ENCODE measurements at regions not wholly inside any gene's neighbourhood (a gene's known extent, or its start where the extent isn't known, plus 50 kb on each side); places are given as distances from the start of the nearest gene placed in this dataset.

- no peak for DNase-seq
Observed at GRCh38 chr7:35331730-35332678, 78.1 kb upstream of the TBX20 start.

- DNase-seq = no peak
Observed at GRCh38 chr7:35329026-35329425, 75.1 kb upstream of the TBX20 start.

DNA sequence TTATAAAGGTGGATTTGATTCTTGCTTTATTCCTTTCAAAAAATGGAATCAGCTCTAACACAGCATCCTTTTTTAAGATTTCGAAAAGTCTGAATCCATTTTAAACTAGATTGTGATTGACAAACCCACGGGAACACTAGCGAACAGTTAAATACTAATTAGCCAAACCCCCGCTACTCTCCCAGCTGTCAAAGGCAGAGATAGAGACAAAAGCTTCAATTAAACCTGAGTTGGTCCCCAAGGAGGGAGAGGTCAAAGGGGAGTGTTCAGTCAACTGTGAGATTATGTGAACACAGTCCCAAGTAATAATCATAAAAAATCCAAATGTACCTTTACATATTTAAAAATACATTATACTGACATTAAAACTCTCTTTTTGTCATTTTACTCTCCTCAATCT lies 65.7 kb upstream of the TBX20 start:
- DNase-seq = peak; percentile 46

GRCh38 chr7:35316549-35316948 lies 62.6 kb upstream of the TBX20 start:
- no peak for DNase-seq

GRCh38 chr7:35315517-35315916 lies 61.6 kb upstream of the TBX20 start:
- DNase-seq = no peak

- no peak for DNase-seq
Observed at GRCh38 chr7:35314354-35314753, 60.5 kb upstream of the TBX20 start.

GRCh38 chr7:35313575-35313974 lies 59.7 kb upstream of the TBX20 start:
- no peak for DNase-seq
